ENCODE measurements at regions not wholly inside any gene's neighbourhood (a gene's known extent, or its start where the extent isn't known, plus 50 kb on each side); places are given as distances from the start of the nearest gene placed in this dataset.
"Not testable (repeated sequence)": the region's sequence is repeated elsewhere in the genome, so short reads cannot be mapped to it uniquely, and the experiment has no call there.

DNA sequence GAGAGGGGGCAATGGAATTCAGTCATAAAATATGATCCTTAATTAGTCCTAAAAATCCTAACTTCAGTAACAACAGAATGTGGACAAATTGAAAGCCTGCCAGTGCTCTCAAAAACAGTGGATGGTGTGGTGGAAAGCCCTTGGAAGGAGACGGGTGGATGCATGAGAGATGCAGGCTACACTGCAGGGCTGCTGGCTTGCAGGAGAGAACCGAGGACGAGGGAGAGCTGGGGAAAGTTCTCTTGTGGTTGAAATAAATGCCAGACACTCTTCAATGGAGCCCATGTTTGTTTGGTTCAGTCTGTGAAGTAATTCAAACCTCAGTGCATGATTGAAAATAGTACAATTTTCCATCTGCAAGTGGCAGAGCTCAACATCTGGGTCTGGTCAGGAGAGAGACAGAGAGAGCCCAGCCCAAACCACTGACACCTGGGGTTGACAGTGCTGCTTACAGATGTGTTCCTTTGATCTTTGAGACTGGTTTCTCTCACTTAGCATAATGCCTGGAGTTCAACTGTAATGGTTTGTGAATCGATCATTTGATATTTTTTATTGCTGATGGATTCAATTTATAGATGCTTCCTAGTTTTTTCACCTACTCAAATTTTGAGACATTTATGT is 544.9 kb downstream of the GOLGA6L6 start:
- DNase-seq (ENCODE audit: low spot score), result not testable (repeated sequence)

DNA sequence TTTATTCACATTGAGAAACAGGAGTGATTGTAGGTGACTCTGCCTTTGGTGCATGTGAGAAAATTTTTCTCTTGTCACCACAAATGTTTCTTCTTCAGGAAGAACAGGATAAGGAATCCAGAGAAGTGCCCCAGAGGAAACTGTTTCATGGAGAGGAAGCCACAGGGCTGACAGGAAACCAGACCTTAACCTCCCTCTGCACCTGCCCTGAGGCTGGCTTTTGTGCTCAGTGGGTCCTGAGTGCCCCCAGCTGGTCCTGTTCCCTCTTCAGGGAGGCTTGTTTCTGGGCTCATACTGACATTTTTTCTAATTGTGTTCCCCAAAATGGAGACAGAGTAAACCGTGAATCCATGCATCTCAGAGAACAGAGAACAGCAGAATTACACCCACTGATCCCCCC is 546.3 kb downstream of the GOLGA6L6 start:
- not testable (repeated sequence) for DNase-seq (ENCODE audit: low spot score)

DNA sequence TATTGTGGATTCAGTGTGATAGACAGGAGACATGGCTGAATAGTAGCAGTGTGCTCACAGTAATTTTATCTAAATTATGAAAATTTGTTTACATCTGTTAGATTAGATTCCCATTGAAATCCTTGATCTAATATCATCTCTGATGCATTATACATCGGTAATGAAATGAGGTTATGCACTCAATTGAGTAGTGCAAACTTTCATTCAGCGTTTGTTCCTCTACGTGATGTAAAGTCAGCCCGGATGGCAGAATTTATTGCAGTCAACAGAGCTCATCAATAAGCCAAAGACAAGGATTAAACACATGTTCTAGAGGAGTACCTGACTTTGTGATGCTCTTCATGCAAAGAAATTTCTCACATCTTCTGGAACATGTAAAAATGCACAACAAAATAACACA is 549.2 kb downstream of the GOLGA6L6 start:
- no peak for DNase-seq (ENCODE audit: low spot score)

DNA sequence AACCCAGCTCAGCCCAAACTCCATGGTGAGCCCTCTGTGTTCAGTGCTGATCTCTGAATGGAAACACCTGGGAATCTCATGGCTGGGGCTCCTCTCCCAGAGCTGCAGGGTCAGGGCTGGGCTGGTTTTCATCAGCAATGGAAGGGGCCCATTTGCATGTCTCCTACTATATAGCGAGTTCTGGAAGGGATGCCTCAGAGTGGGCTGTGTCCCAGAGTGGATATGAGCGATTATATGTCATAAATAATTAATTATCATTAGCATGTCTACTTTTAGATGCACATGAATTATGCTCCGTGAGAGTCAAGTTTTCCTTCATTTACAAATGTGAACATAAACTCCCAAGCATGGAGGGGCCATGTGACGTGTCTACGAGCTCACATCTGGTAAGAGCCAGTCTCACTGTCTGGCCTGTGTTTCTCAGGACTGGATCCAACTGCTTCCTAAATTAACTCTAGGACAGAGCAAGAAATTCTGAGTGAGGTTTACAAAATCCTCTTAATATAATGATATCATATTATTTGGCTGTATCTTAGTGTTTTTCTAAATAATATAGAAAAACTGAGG is 553.4 kb downstream of the GOLGA6L6 start:
- no peak for DNase-seq (ENCODE audit: low spot score)

DNA sequence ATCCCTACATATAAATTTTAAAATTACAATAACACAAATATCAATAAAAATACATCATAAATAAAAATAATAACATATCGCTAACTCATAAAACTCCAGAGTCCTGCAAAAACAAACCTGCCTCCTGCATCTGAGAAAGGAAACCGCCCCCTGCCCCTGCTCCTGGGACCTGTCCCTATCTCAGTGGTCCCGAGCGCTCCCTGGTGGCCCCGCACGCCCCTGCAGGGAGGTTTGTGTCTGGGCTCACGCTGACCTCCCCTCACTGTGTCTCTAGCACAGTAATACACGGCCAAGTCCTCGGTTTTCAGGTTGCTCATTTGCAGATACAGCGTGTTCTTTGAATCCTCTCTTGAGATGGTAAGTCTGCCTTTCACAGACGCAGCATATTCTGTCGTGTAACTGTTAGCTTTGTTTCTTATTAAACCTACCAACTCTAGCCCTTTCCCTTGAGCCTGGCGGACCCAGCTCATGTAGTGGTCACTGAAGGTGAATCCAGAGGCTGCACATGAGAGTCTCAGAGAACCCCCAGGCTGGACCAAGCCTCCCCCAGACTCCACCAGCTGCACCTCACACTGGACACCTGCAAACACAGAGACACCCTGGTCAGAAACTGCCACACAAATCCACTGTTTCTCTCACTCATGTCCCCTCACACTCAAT is 554.1 kb downstream of the GOLGA6L6 start:
- DNase-seq (ENCODE audit: low spot score), result no peak

DNA sequence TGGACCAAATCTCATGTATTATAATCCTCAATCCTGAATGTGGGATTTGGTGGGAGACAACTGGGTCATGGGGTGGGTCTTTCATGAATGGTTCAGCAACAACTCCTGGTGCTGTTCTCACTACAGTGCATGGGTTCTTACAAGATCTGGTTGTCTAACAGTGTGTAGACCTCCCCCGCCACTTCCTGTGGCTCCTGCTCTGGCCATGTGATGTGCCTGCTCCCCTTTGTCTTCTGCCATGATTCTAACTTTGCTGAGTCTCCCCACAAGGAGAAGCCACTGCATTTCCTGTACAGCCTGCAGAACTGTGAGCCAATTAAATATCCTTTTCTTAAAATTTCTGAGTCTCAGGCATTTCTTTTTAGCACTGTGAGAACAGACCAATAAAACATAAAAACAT is 557.5 kb downstream of the GOLGA6L6 start:
- no peak for DNase-seq (ENCODE audit: low spot score)

DNA sequence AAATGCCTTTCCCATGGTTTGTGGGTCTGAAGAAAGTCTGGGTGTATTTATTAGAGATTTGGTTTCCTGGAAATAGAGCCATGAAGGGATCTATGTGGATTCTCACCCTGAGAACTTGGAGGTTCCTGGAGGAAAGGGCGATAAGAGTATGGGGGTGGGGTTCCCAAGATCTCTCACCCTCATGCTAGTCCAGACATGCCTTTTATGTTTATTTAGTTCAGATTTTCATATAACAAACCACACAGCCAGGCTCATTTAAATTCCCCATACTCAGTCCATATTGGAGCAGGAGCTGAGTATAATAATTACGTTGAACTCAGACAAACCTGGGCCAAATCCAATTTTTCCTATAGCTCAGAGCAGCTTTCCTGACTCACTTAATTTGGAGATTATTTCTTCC is 566.6 kb downstream of the GOLGA6L6 start:
- DNase-seq (ENCODE audit: low spot score), result no peak

DNA sequence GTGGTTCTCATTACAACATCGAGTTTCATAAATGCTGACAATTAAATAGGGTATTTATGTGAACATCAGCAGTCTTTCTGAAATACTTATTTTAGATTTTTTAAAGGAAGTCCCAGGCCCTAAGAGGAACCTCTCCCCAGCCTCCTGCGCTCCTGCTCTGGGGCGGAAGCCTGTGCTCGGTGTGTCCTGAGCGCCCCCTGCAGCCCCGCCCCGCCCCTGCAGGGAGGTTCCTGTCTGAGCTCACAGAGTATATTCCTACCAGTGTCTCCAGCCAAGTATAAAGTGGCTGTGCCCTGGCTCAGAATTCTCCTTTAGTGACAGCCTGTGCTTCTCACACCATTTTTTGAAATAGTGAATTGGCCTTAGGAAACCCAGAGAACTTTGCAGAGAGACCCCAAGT is 567.9 kb downstream of the GOLGA6L6 start:
- no peak for DNase-seq (ENCODE audit: low spot score)

DNA sequence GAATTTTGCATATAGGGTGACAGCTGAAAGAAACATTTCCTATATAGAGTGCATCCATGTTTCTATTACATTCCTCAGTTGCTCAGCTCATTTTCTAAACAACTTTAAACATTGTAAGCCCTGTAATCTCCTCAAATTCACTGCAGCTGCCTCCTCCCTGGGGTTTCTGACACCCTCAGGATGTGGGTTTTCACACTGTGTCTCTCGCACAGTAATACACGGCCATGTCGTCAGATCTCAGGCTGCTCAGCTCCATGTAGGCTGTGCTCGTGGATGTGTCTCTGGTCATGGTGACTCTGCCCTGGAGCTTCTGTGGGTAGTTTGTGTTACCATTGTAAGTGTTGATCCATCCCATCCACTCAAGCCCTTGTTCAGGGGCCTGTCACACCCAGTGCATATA is 569.0 kb downstream of the GOLGA6L6 start:
- DNase-seq (ENCODE audit: low spot score), result not testable (repeated sequence)

DNA sequence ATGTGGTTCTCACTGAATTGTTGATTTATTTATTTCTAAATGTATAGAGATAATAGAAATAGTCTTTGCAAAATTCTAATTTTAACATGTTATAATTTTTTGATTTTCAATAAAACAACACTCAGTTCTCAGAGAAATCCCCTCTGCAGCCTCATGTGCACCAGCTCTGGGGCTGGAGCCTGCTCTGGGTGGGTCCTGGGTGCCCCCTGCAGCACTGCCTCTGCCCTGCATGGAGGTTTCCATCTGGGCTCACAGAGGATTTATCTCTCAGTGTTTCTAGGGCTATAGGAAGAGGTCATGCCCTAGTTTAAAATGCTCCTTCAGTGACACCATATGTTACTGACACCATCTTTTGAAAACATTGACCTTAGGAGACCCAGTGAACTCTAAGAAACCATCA is 576.0 kb downstream of the GOLGA6L6 start:
- DNase-seq (ENCODE audit: low spot score), result not testable (repeated sequence)

DNA sequence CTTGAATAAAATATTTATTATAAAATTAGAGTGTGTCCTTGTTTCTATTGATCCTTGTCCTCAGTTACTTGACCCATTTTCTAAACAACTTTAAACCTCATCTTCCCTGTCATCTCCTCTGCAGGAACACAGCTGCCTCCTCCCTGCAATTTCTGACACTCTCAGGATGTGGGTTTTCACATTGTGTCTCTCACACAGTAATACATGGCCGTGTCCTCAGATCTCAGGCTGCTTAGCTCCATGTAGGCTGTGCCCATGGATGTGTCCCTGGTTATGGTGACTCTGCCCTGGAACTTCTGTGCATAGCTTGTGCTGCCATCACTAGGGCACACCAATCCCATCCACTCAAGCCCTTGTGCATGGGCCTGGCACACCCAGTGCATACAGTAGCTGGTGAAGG is 577.1 kb downstream of the GOLGA6L6 start:
- DNase-seq (ENCODE audit: low spot score), result not testable (repeated sequence)

DNA sequence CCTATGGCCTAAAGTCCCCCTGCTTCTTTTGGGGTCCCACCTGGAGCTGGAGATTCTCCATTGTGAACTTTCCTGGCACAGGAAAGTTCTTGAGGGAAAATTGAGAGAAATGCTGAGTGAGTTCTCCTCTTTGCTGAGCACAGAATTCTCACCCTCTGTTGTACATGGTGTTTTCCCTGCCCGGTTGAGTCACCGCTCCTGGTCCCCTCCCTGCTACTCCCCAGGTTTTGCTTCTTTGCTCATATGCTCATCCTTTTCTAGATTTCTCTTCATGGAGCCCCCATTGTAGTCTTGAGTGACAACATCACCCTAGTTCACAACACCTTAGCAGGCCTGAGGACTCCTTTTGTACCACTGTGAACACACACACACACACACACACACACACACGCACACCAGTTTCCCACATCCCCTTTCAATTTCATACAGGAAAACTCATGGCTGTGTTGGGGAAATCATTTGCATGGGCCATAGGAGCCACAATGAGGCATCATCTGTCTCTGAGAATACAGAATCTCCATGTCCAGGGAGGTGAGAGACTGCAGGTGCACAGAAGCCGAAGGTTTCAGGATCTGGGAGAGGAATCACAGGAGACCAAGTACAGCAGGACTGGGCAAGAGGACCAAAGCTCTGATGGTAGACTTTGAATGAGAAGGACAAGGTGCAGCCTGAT is 585.3 kb downstream of the GOLGA6L6 start:
- no peak for DNase-seq (ENCODE audit: low spot score)

DNA sequence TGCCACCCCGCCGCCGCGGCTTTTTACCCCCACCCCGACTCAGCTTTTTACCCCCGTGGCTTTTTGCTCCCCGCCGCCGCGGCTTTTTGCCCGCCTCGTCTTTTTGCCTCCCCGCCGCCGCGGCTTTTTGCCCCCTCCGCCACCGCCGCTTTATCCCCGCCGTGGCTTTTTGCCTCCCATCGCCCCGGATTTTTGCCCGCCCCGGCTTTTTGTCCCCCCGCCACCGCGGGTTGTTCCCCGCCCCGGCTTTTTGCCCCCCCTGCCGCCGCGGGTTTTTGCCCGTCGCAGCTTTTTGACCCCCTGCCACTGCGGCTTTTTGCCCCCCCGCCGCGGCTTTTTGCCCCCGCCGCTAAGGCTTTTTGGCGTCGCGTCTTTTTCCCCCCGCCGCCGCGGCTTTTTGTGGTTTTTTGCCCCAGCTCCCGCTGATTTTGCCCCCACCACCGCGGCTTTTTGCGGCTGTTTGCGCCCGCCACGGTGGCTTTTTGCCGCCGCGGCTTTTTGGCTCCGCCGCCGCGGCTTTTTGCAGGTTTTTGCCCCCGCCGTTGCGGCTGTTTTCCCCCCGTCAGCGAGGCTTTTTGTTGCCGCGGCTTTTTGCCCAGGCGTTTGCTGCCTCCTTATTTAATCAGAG is 597.2 kb downstream of the GOLGA6L6 start:
- no peak for DNase-seq (ENCODE audit: low spot score)

DNA sequence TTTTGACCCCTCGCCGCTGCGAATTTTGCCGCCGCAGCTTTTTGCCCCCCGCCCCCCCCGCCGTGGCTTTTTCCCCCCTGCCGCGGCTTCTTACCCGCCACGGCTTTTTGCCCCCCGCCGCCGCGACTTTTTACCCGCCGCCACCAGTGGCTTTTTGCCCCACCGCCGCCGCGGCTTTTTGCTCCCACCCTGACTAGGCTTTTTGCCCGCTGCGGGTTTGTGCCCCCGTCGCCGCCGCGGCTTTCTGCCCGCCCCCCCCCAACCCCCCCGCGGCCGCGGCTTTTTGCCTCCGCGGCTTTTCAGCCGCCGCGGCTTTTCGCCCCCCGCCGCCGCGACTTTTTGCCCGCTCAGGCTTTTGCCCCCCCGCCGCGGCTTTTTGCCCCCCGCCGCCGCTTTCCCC is 598.1 kb downstream of the GOLGA6L6 start:
- no peak for DNase-seq (ENCODE audit: low spot score)

DNA sequence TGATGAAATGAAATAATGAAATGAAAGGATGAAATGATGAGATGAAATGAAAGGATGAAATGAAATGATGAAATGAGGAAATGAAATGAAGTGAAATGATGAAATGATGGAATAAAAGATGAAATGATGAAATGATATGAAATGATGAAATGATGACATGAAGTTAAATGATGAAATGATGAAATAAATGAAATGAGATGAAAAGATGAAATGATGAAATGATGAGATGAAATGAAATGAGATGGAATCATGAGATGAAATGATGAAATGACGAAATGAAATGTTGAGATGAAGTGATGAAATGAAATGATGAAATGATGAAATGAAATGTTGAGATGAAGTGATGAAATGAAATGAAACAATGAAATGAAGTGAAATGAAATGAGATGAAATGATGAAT is 638.3 kb downstream of the GOLGA6L6 start:
- not testable (repeated sequence) for DNase-seq (ENCODE audit: low spot score)

DNA sequence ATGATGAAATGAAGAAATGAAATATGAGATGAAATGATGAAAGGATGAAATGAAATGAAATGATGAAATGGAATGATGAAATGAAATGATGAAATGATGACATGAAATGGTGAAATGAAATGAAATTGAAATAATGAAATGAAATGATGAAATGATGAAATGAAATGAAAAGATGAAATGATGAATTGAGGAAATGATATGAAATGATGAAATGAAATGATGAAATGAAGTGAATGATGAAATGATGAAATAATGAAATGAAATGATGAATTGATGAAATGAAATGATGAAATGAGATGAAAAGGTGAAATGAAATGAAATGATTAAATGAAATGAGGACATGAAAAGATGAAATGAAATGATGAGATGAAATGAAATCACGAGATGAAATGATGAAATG is 639.2 kb downstream of the GOLGA6L6 start:
- not testable (repeated sequence) for DNase-seq (ENCODE audit: low spot score)

DNA sequence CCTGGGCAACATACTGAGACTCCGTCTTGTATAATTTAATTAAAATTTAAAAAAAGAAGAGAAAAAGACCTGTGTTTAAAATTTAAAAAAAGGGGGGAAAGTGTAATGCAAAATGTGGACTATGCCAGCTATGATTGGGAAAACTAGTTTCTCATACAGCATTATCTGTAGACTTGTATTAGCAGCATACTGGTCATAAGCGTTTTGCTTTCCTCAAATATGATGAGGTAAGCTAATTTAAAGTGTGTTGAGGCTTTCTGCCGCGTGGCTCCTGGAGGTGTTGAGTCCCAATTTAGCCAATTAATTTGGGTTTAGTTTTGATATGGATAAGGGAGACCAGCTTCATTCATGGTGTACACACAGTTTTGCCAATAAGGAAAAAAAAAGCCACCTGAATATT is 640.2 kb downstream of the GOLGA6L6 start:
- not testable (repeated sequence) for DNase-seq (ENCODE audit: low spot score)

DNA sequence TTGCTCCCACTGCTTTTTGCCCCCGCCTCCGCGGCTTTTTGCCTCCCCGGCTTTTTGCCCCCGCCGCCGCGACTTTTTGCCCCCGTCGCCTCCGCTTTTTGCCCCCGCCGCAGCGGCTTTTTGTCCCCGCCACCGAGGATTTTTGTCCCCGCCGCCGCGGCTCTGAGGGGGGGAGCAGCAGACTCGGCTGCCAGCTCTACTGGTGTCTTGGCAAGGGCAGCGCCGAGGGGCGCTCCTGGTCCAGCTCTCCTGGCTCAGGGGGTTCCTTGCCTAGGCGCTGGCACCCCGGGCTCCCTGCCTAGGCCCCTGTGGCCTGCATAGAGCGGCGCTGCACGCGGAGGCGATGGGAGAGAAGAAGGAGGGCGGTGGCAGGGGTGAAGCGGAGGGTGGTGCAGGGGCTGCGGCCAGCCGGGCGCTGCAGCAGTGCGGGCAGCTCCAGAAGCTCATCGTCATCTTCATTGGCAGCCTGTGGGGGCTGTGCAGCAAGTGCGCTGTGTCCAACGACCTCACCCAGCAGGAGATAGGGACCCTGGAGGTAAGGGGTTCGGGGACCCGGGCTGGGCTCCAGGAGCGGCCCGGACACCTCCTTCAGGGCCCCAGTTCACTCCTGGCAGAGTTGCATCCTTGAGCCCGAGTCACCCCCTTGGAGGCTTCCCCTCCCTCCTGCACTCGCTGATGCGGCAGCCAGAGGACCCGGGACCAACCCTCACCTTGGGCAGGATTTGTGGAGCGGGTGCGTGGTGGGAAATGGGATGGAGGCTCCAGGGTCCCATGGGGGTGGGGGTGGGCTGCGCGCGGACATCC is 642.4 kb downstream of the GOLGA6L6 start:
- DNase-seq (ENCODE audit: low spot score), result no peak

DNA sequence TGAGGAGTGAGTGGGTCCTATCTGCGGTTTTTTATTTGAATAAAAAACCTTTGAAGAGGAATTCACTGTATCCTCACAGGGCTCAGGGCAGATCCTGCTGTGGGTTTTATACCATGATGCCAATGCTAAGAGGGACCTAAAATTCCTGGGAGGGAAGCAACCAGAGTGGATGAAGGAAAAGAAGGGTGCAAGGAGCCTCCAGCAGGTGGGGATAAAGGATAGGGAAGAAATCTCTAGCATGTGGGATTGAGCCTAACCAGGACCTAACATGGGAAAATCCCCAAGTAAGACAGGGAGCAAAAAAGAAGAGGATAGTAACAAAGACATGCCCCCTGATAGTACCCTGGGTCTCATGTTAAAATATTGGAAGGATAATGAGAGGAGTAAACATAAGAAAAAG is 652.8 kb downstream of the GOLGA6L6 start:
- not testable (repeated sequence) for DNase-seq (ENCODE audit: low spot score)

DNA sequence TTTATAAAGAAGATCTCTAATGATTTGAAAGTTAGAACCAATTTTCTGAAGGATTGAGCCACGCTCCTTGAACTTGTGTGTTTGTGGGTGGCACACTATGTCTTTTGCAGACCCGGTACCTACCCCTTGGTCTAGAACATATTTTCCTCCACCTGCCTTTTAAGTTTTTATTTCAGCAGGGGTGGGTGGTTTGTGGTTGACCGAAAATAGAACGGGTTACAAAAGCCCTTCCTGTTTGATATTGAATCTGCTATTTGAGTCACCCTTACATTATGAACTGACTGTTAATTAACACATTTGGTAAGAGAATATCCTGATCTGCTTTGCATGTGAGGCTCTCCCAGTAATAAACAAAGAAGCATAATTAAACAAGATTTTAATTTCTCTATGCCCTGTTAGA is 697.5 kb downstream of the GOLGA6L6 start:
- not testable (repeated sequence) for DNase-seq (ENCODE audit: low spot score)
